ENCODE measurements at regions not wholly inside any gene's neighbourhood (a gene's known extent, or its start where the extent isn't known, plus 50 kb on each side); places are given as distances from the start of the nearest gene placed in this dataset.

GRCh38 chr11:129273944-129274711, 82.0 kb upstream of the ARHGAP32 start:
- Mint-ChIP-seq H3K36me3 (no peaks in the 10 kb centered on the region), H3K27ac (no peak overlapping the region), H3K4me1 (ENCODE audit: low read depth) (peaks cover 2% of the 10 kb centered on the region), H3K9me3 (no peaks in the 10 kb centered on the region), H3K4me3 (no peak overlapping the region), H3K27me3 (peaks cover 22% of the 10 kb centered on the region)
- no peak for DNase-seq
- CTCF ChIA-PET = no interaction called here
- intact Hi-C loops (cut with micrococcal nuclease) = no loop called here
- POLR2A ChIA-PET = no interaction called here

DNA sequence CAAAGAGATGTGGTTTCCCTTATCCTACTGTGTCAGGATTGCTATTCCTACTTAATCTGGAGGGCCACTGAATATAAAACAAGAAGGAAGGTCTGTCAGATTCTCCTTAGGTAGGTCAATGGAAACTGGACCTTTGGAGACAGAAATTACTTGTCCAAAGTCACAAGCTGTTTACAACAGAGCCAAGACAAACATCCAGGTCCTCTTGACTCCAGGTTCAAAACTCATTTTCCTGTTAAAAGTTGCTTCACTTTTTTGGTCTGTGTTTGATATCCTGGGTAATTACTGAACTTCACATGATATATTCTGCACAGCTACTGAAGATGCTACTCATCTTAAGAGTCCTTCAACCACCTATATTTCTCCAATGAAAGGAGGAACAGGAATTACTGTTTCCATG, 81.2 kb upstream of the ARHGAP32 start:
- Mint-ChIP-seq H3K36me3 (no peaks in the 10 kb centered on the region), H3K27me3 (peaks cover 22% of the 10 kb centered on the region), H3K9me3 (no peaks in the 10 kb centered on the region), H3K27ac (no peak overlapping the region), H3K4me3 (no peak overlapping the region), H3K4me1 (ENCODE audit: low read depth) (peaks cover under 1% of the 10 kb centered on the region)
- intact Hi-C loops (cut with micrococcal nuclease) = no loop called here
- DNase-seq = no peak
- POLR2A ChIA-PET = no interaction called here
- CTCF ChIA-PET = interaction anchor here (1.0 kb wide), 1 partner anchor 14 kb away, joined by 3 read pairs; no protein-coding TSS in a partner anchor

GRCh38 chr11:129271030-129271429, 78.9 kb upstream of the ARHGAP32 start:
- Mint-ChIP-seq H3K4me1 (ENCODE audit: low read depth) (no peaks in the 10 kb centered on the region), H3K36me3 (no peaks in the 10 kb centered on the region), H3K4me3 (no peak overlapping the region), H3K27me3 (peaks cover 7% of the 10 kb centered on the region), H3K27ac (no peak overlapping the region), H3K9me3 (no peaks in the 10 kb centered on the region)
- POLR2A ChIA-PET = no interaction called here
- DNase-seq = no peak
- intact Hi-C loops (cut with micrococcal nuclease) = no loop called here
- CTCF ChIA-PET = no interaction called here

- H3K27ac Mint-ChIP-seq = no peak overlapping the region
- intact Hi-C loops (cut with micrococcal nuclease) = no loop called here
- no peaks in the 10 kb centered on the region for H3K36me3 Mint-ChIP-seq
- CTCF ChIA-PET = interaction anchor here (0.6 kb wide), 1 partner anchor 59 kb away, joined by 4 read pairs; no protein-coding TSS in a partner anchor
- peaks cover under 1% of the 10 kb centered on the region for H3K4me1 Mint-ChIP-seq (ENCODE audit: low read depth)
- H3K9me3 Mint-ChIP-seq = no peaks in the 10 kb centered on the region
- no peak for DNase-seq
- H3K4me3 Mint-ChIP-seq = no peak overlapping the region
- POLR2A ChIA-PET = no interaction called here
- peaks cover 7% of the 10 kb centered on the region for H3K27me3 Mint-ChIP-seq
Measured at GRCh38 chr11:129270446-129270845, 78.3 kb upstream of the ARHGAP32 start.

DNA sequence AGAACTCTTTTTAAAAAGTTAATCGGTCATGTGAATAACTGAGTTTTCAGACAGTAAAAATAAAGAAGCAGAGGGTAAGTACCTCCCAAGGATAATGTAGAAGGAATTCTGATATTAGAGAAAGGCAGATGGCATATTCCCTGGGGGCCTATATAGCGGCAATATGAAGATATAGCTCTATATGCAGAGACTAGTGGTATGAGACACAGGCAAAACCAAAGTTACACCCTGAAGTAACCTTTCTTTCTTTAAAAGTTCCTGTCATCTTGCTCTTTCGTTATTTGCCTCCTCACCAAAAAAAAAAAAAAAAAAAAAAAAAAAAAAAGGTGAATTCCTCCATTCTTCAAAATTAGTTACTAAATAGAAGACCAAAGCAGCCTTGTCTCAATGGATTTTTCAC, 76.2 kb upstream of the ARHGAP32 start:
- H3K36me3 Mint-ChIP-seq = no peaks in the 10 kb centered on the region
- peaks cover 5% of the 10 kb centered on the region for H3K27me3 Mint-ChIP-seq
- H3K4me1 Mint-ChIP-seq (ENCODE audit: low read depth) = peaks cover 5% of the 10 kb centered on the region
- no peak for DNase-seq
- CTCF ChIA-PET = no interaction called here
- no peak overlapping the region for H3K27ac Mint-ChIP-seq
- no peaks in the 10 kb centered on the region for H3K9me3 Mint-ChIP-seq
- no peak overlapping the region for H3K4me3 Mint-ChIP-seq
- intact Hi-C loops (cut with micrococcal nuclease) = no loop called here
- POLR2A ChIA-PET = no interaction called here

DNA sequence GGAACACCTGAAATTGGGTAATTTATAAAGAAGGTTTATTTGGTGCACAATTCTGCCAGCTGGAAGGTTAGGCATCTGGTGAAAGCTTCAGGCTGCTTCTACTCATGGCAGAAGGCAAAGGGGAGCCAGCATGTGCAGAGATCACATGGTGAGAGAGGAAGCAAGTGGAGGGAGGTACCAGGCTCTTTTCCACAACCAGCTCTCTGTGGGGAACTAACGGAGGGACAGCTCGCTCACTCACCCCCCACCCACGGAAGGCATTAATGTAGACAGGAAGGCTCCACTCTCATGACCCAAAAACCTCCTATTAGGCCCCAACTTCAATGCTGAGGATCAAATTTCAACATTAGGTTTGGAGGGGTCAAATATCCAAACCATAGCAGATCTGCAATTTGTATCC, 75.6 kb upstream of the ARHGAP32 start:
- Mint-ChIP-seq H3K27ac (no peak overlapping the region), H3K4me1 (ENCODE audit: low read depth) (peaks cover 5% of the 10 kb centered on the region), H3K36me3 (peaks cover 2% of the 10 kb centered on the region), H3K4me3 (no peak overlapping the region), H3K9me3 (no peaks in the 10 kb centered on the region), H3K27me3 (peaks cover 5% of the 10 kb centered on the region)
- POLR2A ChIA-PET = no interaction called here
- DNase-seq = no peak
- CTCF ChIA-PET = no interaction called here
- intact Hi-C loops (cut with micrococcal nuclease) = no loop called here

GRCh38 chr11:129266536-129266935, 74.4 kb upstream of the ARHGAP32 start:
- Mint-ChIP-seq H3K27ac (no peak overlapping the region), H3K4me3 (no peak overlapping the region), H3K36me3 (peaks cover 2% of the 10 kb centered on the region), H3K4me1 (ENCODE audit: low read depth) (peaks cover 5% of the 10 kb centered on the region), H3K27me3 (peaks cover 5% of the 10 kb centered on the region), H3K9me3 (no peaks in the 10 kb centered on the region)
- POLR2A ChIA-PET = no interaction called here
- CTCF ChIA-PET = no interaction called here
- no peak for DNase-seq
- intact Hi-C loops (cut with micrococcal nuclease) = no loop called here

DNA sequence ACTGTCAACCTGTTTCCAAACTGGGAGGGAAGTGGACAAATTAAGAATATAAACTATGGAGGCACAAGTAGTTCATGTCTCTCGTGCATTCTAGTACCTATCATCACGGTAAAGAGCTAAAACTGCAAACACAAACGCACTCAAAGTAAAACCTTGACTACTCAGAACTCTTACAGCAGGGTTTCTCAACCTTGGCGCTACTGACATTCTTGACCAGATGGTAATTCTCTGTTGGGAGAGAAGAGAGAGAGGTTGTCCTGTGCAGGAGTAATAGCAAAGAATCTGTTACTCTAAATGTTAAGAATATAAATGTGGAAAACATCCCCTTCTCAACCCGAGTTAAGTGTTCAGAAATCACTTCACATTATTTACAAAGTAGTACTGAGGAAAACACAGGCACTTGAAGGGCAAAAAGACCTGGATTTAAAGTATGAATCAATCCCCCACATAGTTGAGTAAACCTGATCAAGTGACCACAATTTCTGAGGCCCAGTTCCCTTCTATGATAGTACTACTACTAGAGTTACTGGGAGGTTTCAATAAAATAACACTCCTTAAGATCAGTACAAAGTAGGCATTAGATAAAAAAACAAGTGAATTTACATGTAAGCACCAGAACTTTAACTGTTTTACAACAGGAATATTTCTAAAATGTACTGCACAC, 73.1 kb upstream of the ARHGAP32 start:
- DNase-seq = no peak
- Mint-ChIP-seq H3K9me3 (no peaks in the 10 kb centered on the region), H3K27me3 (no peaks in the 10 kb centered on the region), H3K27ac (no peak overlapping the region), H3K36me3 (peaks cover 2% of the 10 kb centered on the region), H3K4me1 (ENCODE audit: low read depth) (peaks cover 5% of the 10 kb centered on the region), H3K4me3 (no peak overlapping the region)
- intact Hi-C loops (cut with micrococcal nuclease) = no loop called here
- POLR2A ChIA-PET = no interaction called here
- CTCF ChIA-PET = no interaction called here

DNA sequence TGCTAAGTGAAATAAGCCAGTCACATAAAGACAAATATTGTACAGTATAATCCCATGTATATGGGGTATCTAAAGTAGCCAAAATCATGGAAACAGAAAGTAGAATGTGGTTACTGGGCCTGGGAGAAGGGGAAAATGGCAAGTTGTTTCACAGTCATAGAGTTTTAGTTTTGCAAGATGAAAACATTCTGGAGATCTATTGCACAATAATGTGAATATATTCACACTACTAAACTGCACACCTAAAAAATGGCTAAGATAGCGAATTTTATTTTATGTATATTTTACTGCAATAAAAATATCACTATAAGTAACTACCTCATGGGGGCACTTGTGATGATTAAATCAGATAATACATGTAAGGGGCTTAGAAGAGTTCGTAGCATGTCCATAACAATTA, 72.0 kb upstream of the ARHGAP32 start:
- Mint-ChIP-seq H3K9me3 (no peaks in the 10 kb centered on the region), H3K36me3 (peaks cover 2% of the 10 kb centered on the region), H3K27me3 (peaks cover 2% of the 10 kb centered on the region), H3K27ac (no peak overlapping the region), H3K4me3 (no peak overlapping the region), H3K4me1 (ENCODE audit: low read depth) (peaks cover 5% of the 10 kb centered on the region)
- intact Hi-C loops (cut with micrococcal nuclease) = no loop called here
- CTCF ChIA-PET = no interaction called here
- DNase-seq = no peak
- POLR2A ChIA-PET = no interaction called here

- H3K27ac Mint-ChIP-seq = no peak overlapping the region
- POLR2A ChIA-PET = no interaction called here
Measured at GRCh38 chr11:129260750-129261149, 68.6 kb upstream of the ARHGAP32 start.

GRCh38 chr11:129259931-129260348, 67.8 kb upstream of the ARHGAP32 start:
- no peak for DNase-seq
- no peak overlapping the region for H3K27ac Mint-ChIP-seq
- CTCF ChIA-PET = interaction anchor here (1.6 kb wide), 1 partner anchor 72 kb away, joined by 5 read pairs; no protein-coding TSS in a partner anchor
- peaks cover 2% of the 10 kb centered on the region for H3K36me3 Mint-ChIP-seq
- no peak overlapping the region for H3K4me3 Mint-ChIP-seq
- H3K27me3 Mint-ChIP-seq = peaks cover 2% of the 10 kb centered on the region
- peaks cover under 1% of the 10 kb centered on the region for H3K4me1 Mint-ChIP-seq (ENCODE audit: low read depth)
- no peaks in the 10 kb centered on the region for H3K9me3 Mint-ChIP-seq
- intact Hi-C loops (cut with micrococcal nuclease) = no loop called here
- POLR2A ChIA-PET = interaction anchor here (0.6 kb wide), 1 partner anchor 22 kb away, joined by 3 read pairs; no protein-coding TSS in a partner anchor

More at GRCh38 chr11:129260750-129261149, 68.6 kb upstream of the ARHGAP32 start:
- H3K9me3 Mint-ChIP-seq = no peaks in the 10 kb centered on the region
- H3K27me3 Mint-ChIP-seq = peaks cover 2% of the 10 kb centered on the region
- intact Hi-C loops (cut with micrococcal nuclease) = no loop called here
- H3K4me1 Mint-ChIP-seq (ENCODE audit: low read depth) = peaks cover 5% of the 10 kb centered on the region
- peaks cover 2% of the 10 kb centered on the region for H3K36me3 Mint-ChIP-seq
- CTCF ChIA-PET = interaction anchor here (1.6 kb wide), 1 partner anchor 71 kb away, joined by 5 read pairs; no protein-coding TSS in a partner anchor
- H3K4me3 Mint-ChIP-seq = no peak overlapping the region
- DNase-seq = no peak

DNA sequence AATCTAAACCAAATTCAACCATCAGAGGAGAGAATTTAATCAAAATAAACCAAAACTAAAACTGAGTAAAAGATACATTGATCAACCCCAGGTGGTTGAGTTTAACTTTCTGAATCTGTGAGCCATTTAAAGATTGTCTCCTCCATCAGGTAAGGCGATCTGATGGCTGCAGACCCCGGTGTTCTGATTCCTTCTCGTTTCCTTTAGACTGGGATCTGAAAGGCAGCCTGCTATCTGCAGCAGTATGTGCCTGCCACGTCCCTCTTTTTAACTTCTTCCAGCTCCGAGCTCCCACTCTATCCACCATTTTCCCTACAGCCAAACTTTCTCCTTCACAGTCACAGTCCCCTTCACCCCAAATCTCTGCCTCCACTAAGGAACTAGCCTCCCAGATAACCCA, 66.1 kb upstream of the ARHGAP32 start:
- intact Hi-C loops (cut with micrococcal nuclease) = no loop called here
- DNase-seq = no peak
- Mint-ChIP-seq H3K27me3 (peaks cover 2% of the 10 kb centered on the region), H3K4me1 (ENCODE audit: low read depth) (no peaks in the 10 kb centered on the region), H3K4me3 (no peak overlapping the region), H3K36me3 (peaks cover 2% of the 10 kb centered on the region), H3K27ac (no peak overlapping the region), H3K9me3 (no peaks in the 10 kb centered on the region)
- ChIA-PET POLR2A (no interaction called here), CTCF (interaction anchor here (0.7 kb wide), 1 partner anchor 179 kb away, joined by 3 read pairs; no protein-coding TSS in a partner anchor)

- H3K4me1 Mint-ChIP-seq (ENCODE audit: low read depth) = no peaks in the 10 kb centered on the region
- H3K27me3 Mint-ChIP-seq = peaks cover 2% of the 10 kb centered on the region
Measured at GRCh38 chr11:129257512-129257911, 65.4 kb upstream of the ARHGAP32 start.

More at GRCh38 chr11:129257512-129257911, 65.4 kb upstream of the ARHGAP32 start:
- no peak overlapping the region for H3K4me3 Mint-ChIP-seq
- H3K36me3 Mint-ChIP-seq = no peaks in the 10 kb centered on the region
- POLR2A ChIA-PET = no interaction called here
- CTCF ChIA-PET = no interaction called here
- no peak for DNase-seq
- H3K9me3 Mint-ChIP-seq = no peaks in the 10 kb centered on the region
- intact Hi-C loops (cut with micrococcal nuclease) = no loop called here
- H3K27ac Mint-ChIP-seq = no peak overlapping the region
